M059J (cell line): ENCODE measurements at regions not wholly inside any gene's neighbourhood (a gene's known extent, or its start where the extent isn't known, plus 50 kb on each side); places are given as distances from the start of the nearest gene placed in this dataset.
"Not testable (repeated sequence)": the region's sequence is repeated elsewhere in the genome, so short reads cannot be mapped to it uniquely, and the experiment has no call there.

ENCODE experiments used
- DNase-seq: peaks from one replicate; pipeline ENCODE4 v3.0.0-alpha.2; 2012; ENCODE audit warnings: low read depth

DNA sequence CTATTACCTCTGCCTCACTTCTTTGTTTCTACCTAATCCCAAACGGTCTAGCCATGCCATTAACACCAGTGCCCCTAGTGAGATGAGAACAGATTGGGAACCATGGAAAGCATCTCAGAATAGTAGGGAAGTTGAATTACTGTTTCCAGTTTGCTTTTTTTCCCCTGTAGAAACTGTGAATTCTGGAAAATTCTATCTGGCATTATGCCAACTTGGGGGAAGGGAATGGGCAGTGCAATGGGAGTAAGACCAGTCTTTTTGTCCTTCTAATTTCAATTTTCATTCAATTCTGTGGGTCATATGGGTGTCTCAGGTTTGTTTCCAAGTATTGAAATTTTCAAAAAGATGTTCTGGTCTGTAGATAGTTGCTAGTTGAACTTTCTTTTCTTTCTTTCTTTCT lies 1666.1 kb downstream of the SLITRK1 start:
- no peak for DNase-seq

DNA sequence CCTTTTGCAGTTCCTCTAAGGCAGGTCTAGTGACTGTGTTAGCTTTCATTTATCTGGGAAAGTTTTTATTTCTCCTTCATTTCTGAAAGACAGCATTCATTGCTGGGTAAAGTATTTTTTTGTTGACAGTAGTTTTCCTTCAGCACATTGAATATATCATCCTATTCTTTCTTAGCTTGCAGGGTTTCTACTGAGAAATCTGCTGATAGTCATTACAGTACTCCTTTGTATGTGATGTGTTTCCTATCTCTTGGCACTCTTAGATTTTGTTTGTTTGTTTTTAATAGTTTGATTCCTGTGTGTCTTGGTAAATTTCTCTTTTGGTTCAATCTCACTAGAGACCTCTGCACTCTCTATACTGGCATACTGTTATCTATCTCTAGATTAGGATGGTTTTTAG lies 1667.9 kb downstream of the SLITRK1 start:
- DNase-seq = no peak

DNA sequence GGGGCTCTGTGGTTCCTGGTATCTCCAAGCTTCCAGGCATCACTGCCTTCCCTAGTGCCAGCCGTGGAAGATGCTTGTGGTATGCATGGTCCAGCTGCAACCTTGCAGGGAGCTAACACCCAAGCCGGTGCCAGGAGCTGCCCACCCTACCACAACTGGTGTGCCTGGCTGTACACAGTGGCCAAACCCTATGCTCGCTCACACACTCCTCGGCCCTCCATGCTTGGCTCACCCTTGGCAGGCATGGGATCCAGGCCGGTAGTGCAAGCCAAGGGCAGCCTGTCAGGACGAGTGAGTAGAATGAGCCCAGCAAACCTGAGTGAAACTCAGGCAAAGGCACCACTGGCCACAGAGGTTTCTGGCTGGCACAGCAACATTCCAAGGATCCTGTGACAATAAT lies 1676.0 kb downstream of the SLITRK1 start:
- no peak for DNase-seq

DNA sequence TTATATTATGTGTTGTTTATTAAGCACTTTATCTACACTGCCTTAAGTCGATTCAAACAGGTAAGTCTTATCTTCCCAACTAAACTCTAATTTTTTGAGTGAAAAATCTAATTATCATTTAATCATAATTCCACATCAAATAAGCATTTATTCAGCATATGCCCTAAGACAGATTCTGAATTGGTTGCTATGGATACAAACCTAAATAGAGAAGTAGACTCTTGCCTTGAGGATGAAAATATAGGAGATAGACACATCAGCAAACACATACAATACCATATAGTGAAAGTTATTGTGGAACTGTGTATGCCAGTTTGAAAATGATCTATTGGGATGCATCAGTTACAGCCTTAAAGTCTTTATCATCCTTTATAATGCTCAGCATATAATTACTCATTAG lies 1679.9 kb downstream of the SLITRK1 start:
- no peak for DNase-seq

DNA sequence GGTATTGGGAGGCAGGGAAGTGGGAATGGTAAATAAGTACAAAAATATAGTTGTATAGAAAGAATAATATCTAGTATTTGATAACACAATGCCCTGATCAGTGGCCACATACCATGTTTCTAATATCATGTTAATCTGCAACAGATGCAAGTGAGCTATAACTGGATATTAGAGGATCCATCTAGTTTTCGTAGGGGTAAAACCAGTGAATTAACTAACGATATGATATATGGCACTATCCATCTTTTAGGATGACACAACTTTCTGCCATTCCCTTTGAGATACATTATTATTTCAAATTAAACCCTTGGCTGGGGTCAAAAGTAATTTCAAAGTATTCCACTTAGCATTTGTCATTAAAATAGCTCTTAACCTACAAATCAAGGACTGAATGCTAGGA lies 1686.2 kb downstream of the SLITRK1 start:
- DNase-seq = no peak

DNA sequence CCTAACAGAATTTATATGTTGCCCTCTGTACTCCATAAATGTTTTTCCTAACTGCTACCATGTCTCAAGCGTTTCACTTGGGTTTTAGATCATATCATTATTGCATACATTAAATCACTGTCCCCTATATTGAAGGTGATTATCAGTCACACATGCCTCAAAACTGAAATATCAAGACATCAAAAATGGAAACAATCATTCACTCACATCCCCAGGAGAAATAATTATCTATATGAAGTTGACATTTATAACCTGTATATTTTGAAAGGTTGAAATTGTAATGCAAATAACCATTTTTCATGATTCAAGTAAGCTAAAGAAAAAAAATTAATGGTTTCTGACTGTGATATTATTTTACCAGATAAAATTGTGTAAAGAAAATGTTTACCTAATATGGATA lies 1695.0 kb downstream of the SLITRK1 start:
- DNase-seq = no peak

DNA sequence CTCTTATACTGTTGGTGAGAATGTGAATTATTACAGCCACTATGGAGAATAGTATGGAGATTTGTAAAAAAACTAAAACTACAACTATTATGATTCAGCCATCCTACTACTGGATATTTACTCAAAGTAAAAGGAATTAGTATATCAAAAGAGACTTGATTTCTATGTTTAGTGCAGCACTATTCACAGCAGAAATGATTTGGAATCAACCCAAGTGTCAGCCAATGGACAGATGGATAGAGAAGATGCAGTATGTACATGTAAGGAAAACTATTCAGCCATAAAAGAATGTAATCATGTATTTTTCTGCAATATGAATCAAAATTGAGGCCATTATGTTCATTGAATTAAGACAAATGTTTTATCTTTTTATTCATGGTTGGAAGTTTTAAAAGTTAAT lies 1705.5 kb downstream of the SLITRK1 start:
- DNase-seq = no peak

DNA sequence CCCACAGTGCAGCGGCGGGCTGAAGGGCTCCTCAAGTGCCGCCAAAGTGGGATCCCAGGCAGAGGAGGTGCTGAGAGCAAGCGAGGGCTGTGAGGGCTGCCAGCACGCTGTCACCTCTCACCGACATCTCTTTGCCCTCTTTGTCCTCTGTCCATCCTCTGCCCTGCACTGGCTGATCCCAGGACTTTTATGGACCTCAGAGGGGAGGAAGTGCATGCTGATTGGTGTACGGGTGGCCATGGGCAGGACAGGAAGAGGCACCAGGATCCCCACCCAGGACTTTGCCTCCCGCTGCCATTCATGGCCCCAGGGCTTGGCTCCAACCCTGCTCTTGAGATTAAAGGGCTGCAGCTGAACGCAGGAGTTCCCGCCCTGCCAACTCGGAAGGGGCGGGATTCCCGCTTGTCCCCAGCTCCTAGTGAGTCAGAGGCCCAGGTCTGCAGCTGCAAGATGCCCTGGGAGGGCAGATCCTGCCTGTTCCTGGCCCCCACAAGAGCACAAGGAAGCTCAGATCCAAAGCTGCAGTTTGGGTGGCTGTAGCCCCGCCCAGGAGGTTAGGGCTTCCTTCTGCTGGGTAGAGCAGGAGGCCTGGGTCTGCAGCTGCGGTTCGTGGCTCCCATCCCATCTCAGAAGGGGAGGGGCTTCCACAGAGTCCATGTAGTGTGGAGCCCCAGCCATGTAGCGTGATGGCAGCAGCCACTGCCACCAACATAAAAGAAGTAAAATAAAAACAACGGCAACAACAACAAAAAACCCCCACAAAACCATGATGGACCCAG lies 1716.7 kb downstream of the SLITRK1 start:
- peak; percentile 24 for DNase-seq

DNA sequence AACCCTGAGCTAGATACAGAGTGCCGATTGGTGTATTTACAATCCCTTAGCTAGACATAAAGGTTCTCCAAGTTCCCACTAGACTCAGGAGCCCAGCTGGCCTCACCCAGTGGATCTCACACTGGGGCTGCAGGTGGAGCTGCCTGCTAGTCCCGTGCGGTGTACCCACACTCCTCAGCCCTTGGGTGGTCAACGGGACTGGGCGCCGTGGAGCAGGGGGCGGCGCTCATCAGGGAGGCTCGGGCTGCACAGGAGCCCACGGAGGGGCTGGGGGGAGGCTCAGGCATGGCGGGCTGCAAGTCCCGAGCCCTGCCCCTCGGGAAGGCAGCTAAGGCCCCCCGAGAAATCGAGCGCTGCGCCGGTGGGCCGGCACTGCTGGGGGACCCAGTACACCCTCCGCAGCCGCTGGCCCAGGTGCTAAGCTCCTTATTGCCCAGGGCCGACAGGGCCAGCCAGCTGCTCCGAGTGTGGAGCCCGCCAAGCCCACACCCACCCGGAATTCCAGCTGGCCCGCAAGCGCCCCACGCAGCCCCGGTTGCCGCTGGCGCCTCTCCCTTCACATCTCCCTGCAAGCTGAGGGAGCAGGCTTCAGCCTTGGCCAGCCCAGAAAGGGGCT lies 1717.4 kb downstream of the SLITRK1 start:
- not testable (repeated sequence) for DNase-seq

DNA sequence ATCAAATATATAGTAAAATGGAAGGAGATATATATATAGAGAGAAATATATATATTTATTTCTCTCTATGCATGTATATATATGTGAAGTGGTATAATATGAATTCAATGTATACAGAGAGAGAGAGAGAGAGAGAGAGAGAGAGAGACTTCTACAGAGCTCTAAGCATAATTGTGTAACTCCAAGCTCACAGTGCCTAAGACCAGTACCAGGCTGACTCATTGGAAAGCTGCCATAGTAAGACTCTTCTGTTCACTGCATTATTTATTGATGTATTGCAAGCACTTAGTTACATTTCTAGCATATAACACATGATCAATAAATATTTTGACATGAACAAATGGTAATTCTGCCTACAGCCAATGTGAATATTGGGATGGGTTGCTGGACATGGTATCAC lies 1734.7 kb downstream of the SLITRK1 start:
- no peak for DNase-seq

DNA sequence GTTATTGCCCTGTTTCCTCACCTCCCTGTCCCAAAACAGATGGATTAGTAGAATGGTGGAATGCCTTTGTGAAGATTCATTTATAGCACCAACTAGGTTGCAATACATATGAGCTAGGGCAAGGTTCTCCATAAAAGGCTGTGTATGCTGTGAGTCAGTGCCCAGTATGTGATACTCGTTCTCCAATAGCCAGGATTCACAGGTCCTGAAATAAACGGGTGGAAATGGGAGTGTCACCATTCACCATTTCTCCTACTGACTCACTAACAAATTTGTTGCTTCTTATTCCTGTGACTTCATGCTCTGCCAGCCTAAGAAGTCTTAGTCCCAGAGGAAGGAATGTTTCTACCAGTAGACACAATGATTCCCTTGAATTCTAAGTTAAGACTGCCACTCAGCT lies 1745.4 kb downstream of the SLITRK1 start:
- DNase-seq = no peak

DNA sequence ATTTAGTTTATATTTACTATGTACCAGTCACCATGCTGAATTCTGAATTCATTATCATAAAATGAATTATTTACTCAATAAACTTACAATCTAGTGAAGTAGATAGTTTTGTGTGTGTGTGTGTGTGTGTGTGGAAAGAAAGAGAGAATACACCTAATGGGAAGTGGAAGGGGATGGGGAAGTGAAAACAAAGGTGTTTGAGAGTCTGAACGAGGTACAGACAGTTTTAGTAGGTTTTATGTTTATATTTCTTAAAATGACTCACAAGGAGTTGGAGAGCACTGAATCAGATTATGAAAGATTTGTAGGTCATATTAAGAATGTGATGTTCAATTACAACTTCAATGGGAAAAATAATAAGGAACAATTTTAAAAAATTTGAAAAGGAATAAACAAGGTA lies 1753.0 kb downstream of the SLITRK1 start:
- no peak for DNase-seq

DNA sequence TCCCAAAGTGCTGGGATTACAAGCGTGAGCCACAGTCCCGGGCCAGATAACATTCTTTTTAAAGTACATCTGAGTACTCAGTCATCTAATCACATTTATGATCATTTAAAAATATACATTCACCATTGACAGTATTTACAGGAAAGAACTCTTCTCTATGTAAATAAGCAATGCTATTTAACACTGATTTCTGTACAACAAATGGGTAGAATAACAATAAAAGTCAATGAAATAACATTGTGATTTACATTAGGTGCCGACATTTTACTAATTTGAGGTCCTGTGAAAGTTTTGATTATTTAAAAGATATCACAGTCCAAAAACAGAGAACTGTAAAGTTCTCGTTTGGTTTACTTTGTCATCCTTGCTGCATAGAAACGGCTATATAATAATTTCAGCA lies 1763.7 kb downstream of the SLITRK1 start:
- no peak for DNase-seq

DNA sequence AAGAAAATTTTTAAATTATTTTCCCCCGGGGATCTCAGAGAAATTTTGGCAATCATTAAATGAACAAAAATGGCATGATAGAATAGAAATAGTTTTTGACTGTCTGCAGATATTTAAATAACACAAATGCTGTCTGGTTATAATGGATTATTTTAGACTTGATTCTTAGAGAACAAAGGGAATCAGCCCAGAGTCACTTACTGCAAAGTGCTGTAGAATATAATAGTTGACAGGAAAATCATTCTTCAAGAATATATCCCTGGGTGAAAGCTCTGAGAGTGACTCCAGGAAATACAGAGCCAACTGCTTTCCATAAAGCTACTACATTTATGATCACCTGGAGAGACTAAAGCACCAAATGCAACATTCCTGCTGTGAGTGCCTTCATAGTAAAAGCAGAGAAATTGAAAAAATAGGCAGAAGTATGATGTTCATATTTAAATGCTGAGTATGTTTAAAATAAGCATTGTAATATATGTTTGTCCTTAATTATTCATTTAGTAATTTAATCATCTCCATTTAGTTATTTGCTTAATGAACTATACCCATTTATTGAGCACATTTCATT lies 1765.8 kb downstream of the SLITRK1 start:
- DNase-seq = no peak

DNA sequence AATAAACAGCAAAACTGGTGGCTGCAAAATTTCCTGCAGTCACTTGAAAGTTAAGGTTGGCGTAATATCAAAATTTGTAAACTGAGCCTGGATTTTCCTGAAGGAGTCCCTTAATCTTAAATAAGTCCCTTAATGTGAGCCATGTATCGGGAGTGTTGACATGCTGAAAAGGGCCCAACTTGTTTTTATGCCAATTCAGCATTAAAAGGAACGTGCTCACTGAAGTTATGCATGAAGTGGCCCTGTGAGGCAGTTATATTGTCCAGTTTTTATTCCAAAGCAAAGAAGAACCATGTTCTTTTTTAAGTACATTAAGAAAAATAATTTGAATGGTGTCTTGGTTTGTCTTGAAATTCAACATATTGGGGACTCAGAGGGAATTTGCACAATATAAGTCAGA lies 1766.9 kb downstream of the SLITRK1 start:
- no peak for DNase-seq

DNA sequence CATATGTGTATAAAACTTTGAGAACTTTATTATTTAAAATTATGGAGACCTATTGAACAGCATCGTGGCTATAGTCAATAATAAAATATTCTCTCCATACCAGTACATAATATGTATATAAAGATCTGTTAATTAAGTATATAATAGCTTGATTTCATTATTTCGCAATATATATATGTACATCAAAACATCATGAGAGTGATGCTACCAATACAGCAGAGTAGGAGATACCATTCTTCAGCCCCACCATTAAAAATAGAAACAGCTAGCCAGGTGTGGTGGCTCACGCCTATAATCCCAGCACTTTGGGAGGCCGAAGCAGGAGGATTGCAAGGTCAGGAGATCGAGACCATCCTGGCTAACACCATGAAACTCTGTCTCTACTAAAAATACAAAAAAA lies 1755.3 kb upstream of the SPRY2 start:
- DNase-seq = no peak

DNA sequence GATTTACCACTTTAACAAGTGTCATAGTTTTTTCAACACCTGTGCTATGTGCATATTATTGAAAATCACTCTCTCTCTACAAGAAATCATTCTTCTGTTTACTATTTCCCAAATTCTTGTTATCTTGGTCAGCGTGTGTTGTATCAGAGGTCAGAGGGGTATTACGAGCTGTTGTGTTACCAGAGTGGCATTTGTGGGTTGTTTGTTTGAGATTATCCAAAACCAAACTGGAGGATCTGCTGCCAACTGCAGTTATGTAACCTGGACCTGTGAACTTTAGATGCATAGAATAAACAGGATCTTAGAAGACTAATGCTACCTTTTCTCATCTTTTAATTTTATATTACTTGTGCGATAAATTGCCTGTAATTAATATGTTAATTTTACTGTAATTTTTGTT lies 1751.4 kb upstream of the SPRY2 start:
- DNase-seq = no peak

DNA sequence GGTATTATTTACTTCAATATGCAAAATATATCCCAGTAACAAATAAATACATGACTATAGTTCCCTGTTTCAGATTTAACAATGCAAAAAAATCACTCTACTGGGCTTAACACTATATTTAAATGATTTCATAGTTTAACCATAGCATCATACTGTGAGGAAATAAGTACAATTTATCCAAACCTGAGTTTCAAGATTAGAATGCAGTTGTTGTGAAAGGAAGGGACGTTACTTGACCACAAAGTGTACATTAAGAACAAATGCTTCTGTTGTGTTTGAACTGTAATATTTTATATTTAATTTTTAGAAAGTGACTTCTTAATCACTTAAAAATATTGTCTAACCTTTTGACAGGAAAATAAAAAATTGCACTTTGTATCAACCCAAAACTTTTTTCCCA lies 1747.9 kb upstream of the SPRY2 start:
- no peak for DNase-seq

DNA sequence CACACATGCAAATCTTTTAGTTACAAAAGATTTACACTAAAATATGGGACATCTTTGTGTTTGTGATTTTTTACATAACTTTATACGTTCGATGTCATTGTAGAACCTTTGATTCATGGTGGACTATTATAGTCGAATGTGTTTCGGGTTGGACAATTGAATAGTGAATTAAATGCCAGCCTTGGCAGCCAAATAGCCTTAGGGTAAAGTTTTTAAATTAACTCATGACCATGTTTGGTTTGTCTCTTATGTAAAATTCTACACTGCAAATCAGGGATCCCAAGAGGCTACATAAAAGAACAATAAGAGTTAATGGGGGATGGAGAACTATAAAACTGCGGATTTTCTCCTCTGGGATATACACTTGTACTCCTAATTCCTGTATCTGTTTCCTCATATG lies 1735.6 kb upstream of the SPRY2 start:
- DNase-seq = no peak

DNA sequence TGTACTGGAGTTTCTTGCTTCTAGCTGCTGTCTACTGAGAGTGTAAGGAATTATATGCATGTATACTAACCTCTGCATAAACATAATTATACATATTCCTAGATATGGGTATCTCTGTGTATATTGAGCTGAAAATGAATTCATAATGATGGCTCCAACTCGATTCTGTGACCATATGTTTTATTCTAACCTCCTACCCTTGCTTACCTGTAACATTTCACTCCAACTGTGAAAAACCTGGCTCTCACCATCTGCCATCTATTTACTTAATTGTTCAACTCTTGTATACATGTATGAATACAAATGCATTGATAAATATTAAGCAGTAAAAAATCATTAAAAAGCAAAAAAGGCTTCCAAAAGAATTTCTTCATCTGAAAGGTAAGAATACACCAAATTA lies 1729.5 kb upstream of the SPRY2 start:
- no peak for DNase-seq

DNA sequence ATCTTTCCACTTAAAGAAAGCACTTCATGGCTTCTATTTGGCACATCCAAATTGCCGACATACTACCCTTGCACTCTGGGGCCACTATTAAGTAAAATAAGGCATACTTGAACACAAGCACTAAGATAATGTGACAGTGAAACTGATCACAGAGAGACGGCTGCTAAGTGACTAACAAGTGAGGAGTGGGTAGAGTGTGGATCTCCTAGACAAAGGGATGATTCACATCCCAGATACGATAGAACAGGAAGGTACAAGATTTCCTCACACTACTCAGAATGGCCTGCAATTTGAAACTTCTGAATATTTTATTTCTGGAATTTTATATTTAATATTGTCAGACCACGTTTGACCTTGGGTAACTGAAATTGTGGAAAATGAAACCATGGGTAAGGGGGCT lies 1721.8 kb upstream of the SPRY2 start:
- no peak for DNase-seq

DNA sequence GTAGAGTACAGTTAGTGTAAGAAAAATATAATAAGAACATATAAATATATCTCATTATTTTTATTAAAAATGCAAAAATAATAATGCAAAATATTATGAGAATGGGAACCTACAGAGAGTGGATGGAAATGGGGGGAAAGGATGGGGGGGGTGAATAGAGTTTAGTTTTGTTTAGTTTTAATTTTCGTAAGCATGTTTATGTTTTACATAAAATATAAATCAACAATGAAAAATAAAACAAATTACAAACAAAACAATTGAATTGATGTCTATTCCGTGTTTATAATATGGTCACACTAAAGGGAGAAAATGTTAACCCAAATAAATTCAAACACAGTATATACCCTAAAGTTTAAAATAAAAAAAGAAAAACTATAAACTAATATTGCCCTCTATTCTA lies 1717.4 kb upstream of the SPRY2 start:
- DNase-seq = no peak

DNA sequence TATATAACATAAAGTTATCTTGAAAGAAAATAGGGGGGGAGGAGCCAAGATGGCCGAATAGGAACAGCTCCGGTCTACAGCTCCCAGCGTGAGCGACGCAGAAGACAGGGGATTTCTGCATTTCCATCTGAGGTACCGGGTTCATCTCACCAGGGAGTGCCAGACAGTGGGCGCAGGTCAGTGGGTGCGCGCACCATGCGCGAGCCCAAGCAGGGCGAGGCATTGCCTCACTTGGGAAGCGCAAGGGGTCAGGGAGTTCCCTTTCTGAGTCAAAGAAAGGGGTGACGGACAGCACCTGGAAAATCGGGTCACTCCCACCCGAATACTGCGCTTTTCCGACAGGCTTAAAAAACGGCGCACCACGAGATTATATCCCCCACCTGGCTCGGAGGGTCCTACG lies 1704.4 kb upstream of the SPRY2 start:
- not testable (repeated sequence) for DNase-seq

DNA sequence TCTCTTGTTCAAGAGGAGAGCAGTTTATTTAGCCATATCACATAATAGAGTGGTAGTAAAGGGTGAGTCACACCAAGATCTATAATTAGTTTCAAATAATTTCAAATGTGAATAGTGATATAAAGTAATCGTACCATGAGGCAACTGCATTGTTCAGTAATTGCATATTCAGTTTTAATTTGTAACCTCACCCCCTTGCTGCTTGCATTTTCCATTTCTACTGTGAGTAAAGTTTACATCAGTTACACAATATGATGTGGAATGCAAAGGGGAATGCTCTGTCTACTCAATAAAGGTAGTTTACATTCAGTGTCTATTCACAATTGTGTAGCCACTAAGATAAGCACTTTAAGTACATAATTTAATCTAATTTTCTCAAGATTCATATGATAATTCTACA lies 1695.7 kb upstream of the SPRY2 start:
- no peak for DNase-seq
